H9 (cell line): ENCODE measurements at regions not wholly inside any gene's neighbourhood (a gene's known extent, or its start where the extent isn't known, plus 50 kb on each side); places are given as distances from the start of the nearest gene placed in this dataset.

ENCODE experiments used
- DNase-seq: peaks from one replicate; pipeline ENCODE4 v3.0.0-alpha.2; 2017
- H2AFZ ChIP-seq: one replicate; pipeline ENCODE4 v1.6.1; 2013; ENCODE audit warnings: mild to moderate bottlenecking, low read length, control low read depth, moderate library complexity
- H2AK5ac ChIP-seq: 2 replicates; pipeline ENCODE4 v1.6.1; 2013; ENCODE audit warnings: low read length, control low read depth, mixed read lengths; ENCODE audit not compliant: insufficient read length
- H2BK120ac ChIP-seq: one replicate; pipeline ENCODE4 v1.6.1; 2013; ENCODE audit warnings: low read depth, mild to moderate bottlenecking, low read length, control low read depth, inconsistent platforms; ENCODE audit not compliant: poor library complexity, severe bottlenecking
- H2BK12ac ChIP-seq: 2 replicates; pipeline ENCODE4 v1.6.1; 2013; ENCODE audit warnings: low read length, control low read depth, mixed read lengths, low read depth; ENCODE audit not compliant: insufficient read length
- H2BK15ac ChIP-seq: 2 replicates; pipeline ENCODE4 v1.6.1; 2013; ENCODE audit warnings: low read depth, low read length, control low read depth
- H2BK20ac ChIP-seq: one replicate; pipeline ENCODE4 v1.6.1; 2013; ENCODE audit warnings: low read depth, mild to moderate bottlenecking, low read length, control low read depth, inconsistent platforms; ENCODE audit not compliant: poor library complexity, severe bottlenecking
- H2BK5ac ChIP-seq: 2 replicates; pipeline ENCODE4 v1.6.1; 2013; ENCODE audit warnings: low read length, control low read depth, mixed read lengths; ENCODE audit not compliant: insufficient read length
- H3K14ac ChIP-seq: 2 replicates; pipeline ENCODE4 v1.6.1; 2013; ENCODE audit warnings: low read length, control low read depth; ENCODE audit not compliant: insufficient read depth
- H3K18ac ChIP-seq: 2 replicates; pipeline ENCODE4 v1.6.1; 2013; ENCODE audit warnings: low read depth, mild to moderate bottlenecking, mixed read lengths, low read length, control low read depth; ENCODE audit not compliant: insufficient read length
- H3K23ac ChIP-seq: 2 replicates; pipeline ENCODE4 v1.6.1; 2013; ENCODE audit warnings: low read length, control low read depth, mixed read lengths, low read depth; ENCODE audit not compliant: insufficient read length
- H3K23me2 ChIP-seq: 2 replicates; pipeline ENCODE4 v1.6.1; 2013; ENCODE audit warnings: low read depth, mild to moderate bottlenecking, mixed read lengths, low read length, control low read depth; ENCODE audit not compliant: insufficient read length, poor library complexity, severe bottlenecking
- H3K27ac ChIP-seq: 2 replicates; pipeline ENCODE4 v1.5.1; 2013; ENCODE audit warnings: low read length, control low read depth, mixed read lengths, low read depth; ENCODE audit not compliant: insufficient read length
- H3K27me3 ChIP-seq: 2 replicates; pipeline ENCODE4 v1.6.1; 2013; ENCODE audit warnings: low read length, control low read depth, inconsistent platforms; ENCODE audit not compliant: insufficient read depth
- H3K4ac ChIP-seq: 2 replicates; pipeline ENCODE4 v1.6.1; 2013; ENCODE audit warnings: low read depth, mild to moderate bottlenecking, control low read depth, inconsistent platforms, low read length, moderate library complexity
- H3K4me1 ChIP-seq: 2 replicates; pipeline ENCODE4 v1.6.1; 2013; ENCODE audit warnings: low read length, control low read depth, inconsistent platforms; ENCODE audit not compliant: insufficient read depth
- H3K4me2 ChIP-seq: 2 replicates; pipeline ENCODE4 v1.6.1; 2013; ENCODE audit warnings: low read length, control low read depth, mixed read lengths; ENCODE audit not compliant: insufficient read length, insufficient read depth
- H3K56ac ChIP-seq: 2 replicates; pipeline ENCODE4 v1.6.1; 2013; ENCODE audit warnings: low read depth, mild to moderate bottlenecking, mixed read lengths, low read length, control low read depth; ENCODE audit not compliant: insufficient read length
- H3K79me1 ChIP-seq: 2 replicates; pipeline ENCODE4 v1.6.1; 2013; ENCODE audit warnings: low read depth, mild to moderate bottlenecking, moderate library complexity, low read length, control low read depth, inconsistent platforms; ENCODE audit not compliant: insufficient read depth, poor library complexity, severe bottlenecking
- H3K79me2 ChIP-seq: 2 replicates; pipeline ENCODE4 v1.6.1; 2013; ENCODE audit warnings: low read length, control low read depth, inconsistent platforms; ENCODE audit not compliant: insufficient read depth
- H3K9ac ChIP-seq: 2 replicates; pipeline ENCODE4 v1.6.1; 2013; ENCODE audit warnings: low read length, control low read depth, mixed read lengths; ENCODE audit not compliant: insufficient read length; ENCODE audit errors: extremely low read depth
- H3K9me3 ChIP-seq: one replicate; pipeline ENCODE4 v1.6.1; 2013; ENCODE audit warnings: low read depth, low read length, inconsistent platforms; ENCODE audit not compliant: control insufficient read depth
- H3T11ph ChIP-seq: one replicate; pipeline ENCODE4 v1.6.1; 2013; ENCODE audit warnings: mild to moderate bottlenecking, low read length, control low read depth, inconsistent platforms
- H4K20me1 ChIP-seq: one replicate; pipeline ENCODE4 v1.6.1; 2013; ENCODE audit not compliant: control insufficient read depth, insufficient read length, insufficient read depth
- H4K5ac ChIP-seq: 2 replicates; pipeline ENCODE4 v1.6.1; 2013; ENCODE audit warnings: low read depth, mild to moderate bottlenecking, mixed read lengths, low read length, control low read depth; ENCODE audit not compliant: insufficient read length
- H4K8ac ChIP-seq: replicated peaks from 2 replicates; pipeline ENCODE4 v1.6.1; 2013; ENCODE audit warnings: low read length, control low read depth, mixed read lengths, low read depth; ENCODE audit not compliant: insufficient read length
- H4K91ac ChIP-seq: 2 replicates; pipeline ENCODE4 v1.6.1; 2013; ENCODE audit warnings: low read depth, mild to moderate bottlenecking, moderate library complexity, mixed read lengths, low read length, control low read depth; ENCODE audit not compliant: insufficient read length
- H3K27ac Mint-ChIP-seq, 3 experiments: 2 replicates in 2 of 3; 3 replicates in 1 of 3; pipeline ENCODE4 v1.8.0; 2020 to 2021; ENCODE audit warnings: mixed read lengths in 3 of 3, mild to moderate bottlenecking in 1 of 3, moderate library complexity in 1 of 3
- H3K27me3 Mint-ChIP-seq: 2 replicates; pipeline ENCODE4 v1.8.0; 2021; ENCODE audit warnings: low read depth, mild to moderate bottlenecking, moderate library complexity, mixed read lengths
- H3K36me3 Mint-ChIP-seq, 3 experiments: 2 replicates in 2 of 3; 3 replicates in 1 of 3; pipeline ENCODE4 v1.8.0; 2020 to 2021; ENCODE audit warnings: low read depth in 3 of 3, mixed read lengths in 3 of 3; ENCODE audit not compliant: insufficient read depth in 1 of 3
- H3K4me1 Mint-ChIP-seq, 2 experiments: 2 replicates each; pipeline ENCODE4 v1.8.0; 2020; ENCODE audit warnings: mixed read lengths in 2 of 2
- H3K4me3 Mint-ChIP-seq, 2 experiments: 2 replicates in 1 of 2; 3 replicates in 1 of 2; pipeline ENCODE4 v1.8.0; 2020 to 2021; ENCODE audit warnings: mild to moderate bottlenecking in 2 of 2, mixed read lengths in 2 of 2, moderate library complexity in 1 of 2
- H3K9me3 Mint-ChIP-seq, 2 experiments: 2 replicates in 1 of 2; 3 replicates in 1 of 2; pipeline ENCODE4 v1.8.0; 2020; ENCODE audit warnings: mild to moderate bottlenecking in 2 of 2, mixed read lengths in 2 of 2, moderate library complexity in 1 of 2
- WGBS: extraction: QIAGEN DNeasy Blood & Tissue Kit; methylation state at CpG from one replicate; pipeline ENCODE4 v1.1.7; 2013; ENCODE audit warnings: missing lambda C conversion rate, low lambda C conversion rate, mixed read lengths; ENCODE audit not compliant: insufficient read length; ENCODE audit errors: extremely low coverage; 5-methylcytosine and 5-hydroxymethylcytosine counted together
- TF ChIP-seq, protein P1 (sequence below): fragments of 200-600 bp; sonication (generic); conservative IDR thresholded peaks from 3 replicates; pipeline ENCODE4 v1.8.0; 2021; ENCODE audit warnings: antibody characterized with exemption, mild to moderate bottlenecking

DNA sequence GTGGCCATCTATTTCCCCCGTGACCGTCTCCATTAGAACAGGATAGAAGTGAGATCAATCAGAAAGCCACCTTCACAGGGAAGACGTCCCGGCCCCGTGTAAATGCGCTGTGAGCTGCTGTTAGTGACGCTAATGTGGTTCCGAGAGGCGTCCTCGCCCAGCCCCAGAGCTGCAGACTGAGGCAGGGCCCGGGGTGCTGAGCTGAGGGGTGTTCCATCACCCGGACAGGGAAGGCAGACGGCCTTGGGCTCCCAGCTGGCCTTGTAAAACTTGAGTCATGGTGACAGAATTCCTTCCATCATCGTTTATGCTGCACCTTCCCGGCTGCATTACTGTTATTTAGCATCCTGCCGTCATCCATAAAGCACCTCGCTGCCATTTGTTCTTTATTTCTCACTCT is 195.3 kb upstream of the CTBP2 start:
- H3K4me1 ChIP-seq: no peaks in the 10 kb centered on the region
- H3K27me3 ChIP-seq: no peaks in the 10 kb centered on the region
- H4K91ac ChIP-seq: no peak overlapping the region
- Mint-ChIP-seq H3K4me1 (no peaks in the 10 kb centered on the region), H3K27me3 (no peaks in the 10 kb centered on the region; the same call in 1 of the 2 replicates), H3K9me3 (peaks cover 3 to 7% of the 10 kb centered on the region in 2 experiments), H3K27ac (no peak overlapping the region), H3K4me3 (no peak overlapping the region), H3K36me3 (peaks cover 4 to 7% (median 4%) of the 10 kb centered on the region in 3 experiments; a peak in 6 of 7 replicates)
- TF ChIP-seq, protein P1, sequence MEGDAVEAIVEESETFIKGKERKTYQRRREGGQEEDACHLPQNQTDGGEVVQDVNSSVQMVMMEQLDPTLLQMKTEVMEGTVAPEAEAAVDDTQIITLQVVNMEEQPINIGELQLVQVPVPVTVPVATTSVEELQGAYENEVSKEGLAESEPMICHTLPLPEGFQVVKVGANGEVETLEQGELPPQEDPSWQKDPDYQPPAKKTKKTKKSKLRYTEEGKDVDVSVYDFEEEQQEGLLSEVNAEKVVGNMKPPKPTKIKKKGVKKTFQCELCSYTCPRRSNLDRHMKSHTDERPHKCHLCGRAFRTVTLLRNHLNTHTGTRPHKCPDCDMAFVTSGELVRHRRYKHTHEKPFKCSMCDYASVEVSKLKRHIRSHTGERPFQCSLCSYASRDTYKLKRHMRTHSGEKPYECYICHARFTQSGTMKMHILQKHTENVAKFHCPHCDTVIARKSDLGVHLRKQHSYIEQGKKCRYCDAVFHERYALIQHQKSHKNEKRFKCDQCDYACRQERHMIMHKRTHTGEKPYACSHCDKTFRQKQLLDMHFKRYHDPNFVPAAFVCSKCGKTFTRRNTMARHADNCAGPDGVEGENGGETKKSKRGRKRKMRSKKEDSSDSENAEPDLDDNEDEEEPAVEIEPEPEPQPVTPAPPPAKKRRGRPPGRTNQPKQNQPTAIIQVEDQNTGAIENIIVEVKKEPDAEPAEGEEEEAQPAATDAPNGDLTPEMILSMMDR: no peak
- H3K79me2 ChIP-seq: no peaks in the 10 kb centered on the region
- no peak overlapping the region for H2BK120ac ChIP-seq
- H3K79me1 ChIP-seq: no peaks in the 10 kb centered on the region
- DNase-seq: no peak
- no peak overlapping the region for H3K56ac ChIP-seq
- no peak overlapping the region for H2BK5ac ChIP-seq
- H3T11ph ChIP-seq: no peak overlapping the region
- H3K18ac ChIP-seq: no peak overlapping the region
- no peaks in the 10 kb centered on the region for H4K20me1 ChIP-seq
- no peak overlapping the region for H3K27ac ChIP-seq
- H2BK15ac ChIP-seq: no peak overlapping the region
- peak overlapping the region; percentile 49; the same call in 1 of the 2 replicates for H3K14ac ChIP-seq
- no peak overlapping the region for H2AK5ac ChIP-seq
- H3K4me2 ChIP-seq: no peak overlapping the region
- H3K23me2 ChIP-seq: no peaks in the 10 kb centered on the region
- H4K8ac ChIP-seq: no peak overlapping the region
- no peak overlapping the region for H2BK12ac ChIP-seq
- no peak overlapping the region for H3K9ac ChIP-seq
- no CpG with 5 or more reads among the region's 17 CpGs for WGBS
- no peak overlapping the region for H3K4ac ChIP-seq
- H2AFZ ChIP-seq: no peak overlapping the region
- no peak overlapping the region for H4K5ac ChIP-seq
- no peak overlapping the region for H2BK20ac ChIP-seq
- no peaks in the 10 kb centered on the region for H3K9me3 ChIP-seq
- no peak overlapping the region for H3K23ac ChIP-seq
